Naive B cell (primary cell): ENCODE measurements at regions not wholly inside any gene's neighbourhood (a gene's known extent, or its start where the extent isn't known, plus 50 kb on each side); places are given as distances from the start of the nearest gene placed in this dataset.

Experiments used
- ATAC-seq, 2 donors: fragments of 150-1000 bp; cut with Tn5 transposase; 2 replicates each; pipeline ENCODE4 v1.10.0; 2021; ENCODE audit warnings: low read depth in 2 of 2, mild to moderate bottlenecking in 2 of 2, moderate library complexity in 2 of 2
- DNase-seq: peaks from one replicate; pipeline ENCODE4 v3.0.0; 2022
- H3K27ac Mint-ChIP-seq, 6 donors: one replicate each; pipeline ENCODE4 v1.8.0; 2020 to 2022; ENCODE audit warnings: mild to moderate bottlenecking in 6 of 6, mixed read lengths in 6 of 6, moderate library complexity in 5 of 6, inconsistent platforms in 2 of 6
- H3K27me3 Mint-ChIP-seq, 3 donors: one replicate each; pipeline ENCODE4 v1.8.0; 2021 to 2022; ENCODE audit warnings: mixed read lengths in 3 of 3, mild to moderate bottlenecking in 1 of 3
- H3K36me3 Mint-ChIP-seq, 2 donors: one replicate each; pipeline ENCODE4 v1.8.0; 2020 to 2022; ENCODE audit warnings: mixed read lengths in 2 of 2, inconsistent platforms in 1 of 2, mild to moderate bottlenecking in 1 of 2
- H3K4me1 Mint-ChIP-seq, 3 donors: one replicate each; pipeline ENCODE4 v1.8.0; 2020 to 2022; ENCODE audit warnings: mixed read lengths in 3 of 3, inconsistent platforms in 1 of 3, mild to moderate bottlenecking in 1 of 3, moderate library complexity in 1 of 3
- H3K4me3 Mint-ChIP-seq, 8 donors: one replicate each; pipeline ENCODE4 v1.8.0; 2020 to 2022; ENCODE audit warnings: mild to moderate bottlenecking in 8 of 8, mixed read lengths in 8 of 8, moderate library complexity in 8 of 8, inconsistent platforms in 2 of 8
- H3K9me3 Mint-ChIP-seq, 7 donors: one replicate each; pipeline ENCODE4 v1.8.0; 2020 to 2022; ENCODE audit warnings: mixed read lengths in 7 of 7, mild to moderate bottlenecking in 5 of 7, inconsistent platforms in 2 of 7, moderate library complexity in 1 of 7

GRCh38 chr16:62549875-62550274, 513.6 kb upstream of the CDH8 start:
- H3K27ac Mint-ChIP-seq = no peak overlapping the region
- ATAC-seq = no peak
- H3K9me3 Mint-ChIP-seq = peaks cover 0 to 19% (median 6%) of the 10 kb centered on the region in 7 donors
- no peak for DNase-seq
- H3K27me3 Mint-ChIP-seq = no peaks in the 10 kb centered on the region
- H3K36me3 Mint-ChIP-seq = no peaks in the 10 kb centered on the region
- H3K4me3 Mint-ChIP-seq = no peak overlapping the region
- no peaks in the 10 kb centered on the region for H3K4me1 Mint-ChIP-seq

- Mint-ChIP-seq H3K36me3 (no peaks in the 10 kb centered on the region), H3K27ac (no peak overlapping the region), H3K9me3 (peaks cover 0 to 19% (median 6%) of the 10 kb centered on the region in 7 donors), H3K4me3 (no peak overlapping the region), H3K4me1 (no peaks in the 10 kb centered on the region), H3K27me3 (no peaks in the 10 kb centered on the region)
- DNase-seq (no peak), ATAC-seq (no peak)
Observed at GRCh38 chr16:62548095-62548494, 511.9 kb upstream of the CDH8 start.

GRCh38 chr16:62546701-62547100, 510.5 kb upstream of the CDH8 start:
- Mint-ChIP-seq H3K36me3 (no peaks in the 10 kb centered on the region), H3K27me3 (no peaks in the 10 kb centered on the region), H3K9me3 (peaks cover 0 to 18% (median 4%) of the 10 kb centered on the region in 7 donors), H3K4me3 (no peak overlapping the region), H3K4me1 (no peaks in the 10 kb centered on the region), H3K27ac (no peak overlapping the region)
- ATAC-seq = no peak
- DNase-seq = no peak

DNA sequence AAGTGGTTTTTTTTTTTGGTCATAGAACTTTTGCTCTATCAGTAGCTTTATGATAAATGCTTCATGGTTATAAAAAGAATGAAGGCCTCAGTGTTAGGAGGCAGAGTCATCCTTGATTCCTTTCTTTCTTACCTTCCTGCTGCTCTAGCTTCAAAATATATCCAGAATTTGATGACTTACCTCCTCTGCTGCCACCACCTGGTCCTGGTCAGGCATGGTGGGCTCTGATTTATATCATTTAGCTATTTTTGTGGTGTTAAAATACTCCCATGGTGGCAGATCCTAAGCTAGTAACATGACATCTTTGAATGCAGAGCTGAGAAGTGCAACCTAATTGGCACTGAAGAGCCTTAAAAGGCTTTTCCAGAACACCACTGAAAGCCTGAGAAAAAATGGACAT, 508.8 kb upstream of the CDH8 start:
- DNase-seq (no peak), ATAC-seq (no peak)
- peaks cover 0 to 14% (median 3%) of the 10 kb centered on the region in 7 donors for H3K9me3 Mint-ChIP-seq
- no peaks in the 10 kb centered on the region for H3K4me1 Mint-ChIP-seq
- H3K27me3 Mint-ChIP-seq = no peaks in the 10 kb centered on the region
- H3K27ac Mint-ChIP-seq = no peak overlapping the region
- no peaks in the 10 kb centered on the region for H3K36me3 Mint-ChIP-seq
- H3K4me3 Mint-ChIP-seq = no peak overlapping the region

GRCh38 chr16:62543516-62543915, 507.3 kb upstream of the CDH8 start:
- no peak overlapping the region for H3K4me3 Mint-ChIP-seq
- ATAC-seq (no peak), DNase-seq (no peak)
- no peaks in the 10 kb centered on the region for H3K27me3 Mint-ChIP-seq
- peaks cover 0 to 11% (median 3%) of the 10 kb centered on the region in 7 donors for H3K9me3 Mint-ChIP-seq
- no peak overlapping the region for H3K27ac Mint-ChIP-seq
- H3K36me3 Mint-ChIP-seq = no peaks in the 10 kb centered on the region
- no peaks in the 10 kb centered on the region for H3K4me1 Mint-ChIP-seq

DNA sequence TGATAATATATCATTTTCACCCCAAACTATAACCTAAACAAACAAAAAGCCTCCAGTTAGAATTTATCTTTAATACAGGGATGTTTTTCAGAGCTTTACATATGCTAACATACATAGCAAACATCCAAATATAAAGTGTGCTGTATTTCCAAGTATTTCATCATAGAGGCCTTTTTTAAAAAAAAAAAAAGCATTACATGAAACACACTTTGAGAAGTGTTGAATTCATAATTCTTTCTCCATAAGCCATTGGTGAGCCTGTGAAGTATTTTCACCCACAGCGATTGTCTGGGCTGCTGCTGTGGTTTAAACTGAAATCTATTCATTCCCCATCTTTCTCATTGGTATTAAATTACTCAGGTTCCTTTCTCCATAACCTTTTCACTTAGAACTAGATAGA, 503.4 kb upstream of the CDH8 start:
- H3K27me3 Mint-ChIP-seq = no peaks in the 10 kb centered on the region
- no peaks in the 10 kb centered on the region for H3K36me3 Mint-ChIP-seq
- H3K27ac Mint-ChIP-seq = no peak overlapping the region
- H3K9me3 Mint-ChIP-seq = peaks cover 0 to 11% (median 7%) of the 10 kb centered on the region in 7 donors
- ATAC-seq = no peak
- no peak overlapping the region for H3K4me3 Mint-ChIP-seq
- no peak for DNase-seq
- H3K4me1 Mint-ChIP-seq = no peaks in the 10 kb centered on the region

GRCh38 chr16:62530426-62530825, 494.2 kb upstream of the CDH8 start:
- no peaks in the 10 kb centered on the region for H3K4me1 Mint-ChIP-seq
- ATAC-seq = no peak
- no peak overlapping the region for H3K27ac Mint-ChIP-seq
- H3K4me3 Mint-ChIP-seq = no peak overlapping the region
- DNase-seq = no peak
- H3K9me3 Mint-ChIP-seq = peaks cover 0 to 8% (median 6%) of the 10 kb centered on the region in 7 donors
- no peaks in the 10 kb centered on the region for H3K36me3 Mint-ChIP-seq
- H3K27me3 Mint-ChIP-seq = no peaks in the 10 kb centered on the region

- no peaks in the 10 kb centered on the region for H3K27me3 Mint-ChIP-seq
- ATAC-seq (no peak), DNase-seq (no peak)
- H3K36me3 Mint-ChIP-seq = no peaks in the 10 kb centered on the region
- H3K9me3 Mint-ChIP-seq = peaks cover 2 to 16% (median 7%) of the 10 kb centered on the region in 7 donors
- no peak overlapping the region for H3K27ac Mint-ChIP-seq
- H3K4me3 Mint-ChIP-seq = no peak overlapping the region
- H3K4me1 Mint-ChIP-seq = no peaks in the 10 kb centered on the region
Observed at GRCh38 chr16:62516001-62516400, 479.8 kb upstream of the CDH8 start.

GRCh38 chr16:62503073-62503472, 466.8 kb upstream of the CDH8 start:
- H3K27me3 Mint-ChIP-seq = no peaks in the 10 kb centered on the region
- peaks cover 0 to 16% (median 8%) of the 10 kb centered on the region in 7 donors for H3K9me3 Mint-ChIP-seq
- no peaks in the 10 kb centered on the region for H3K36me3 Mint-ChIP-seq
- no peak overlapping the region for H3K4me3 Mint-ChIP-seq
- no peak for ATAC-seq
- H3K4me1 Mint-ChIP-seq = no peaks in the 10 kb centered on the region
- H3K27ac Mint-ChIP-seq = no peak overlapping the region
- no peak for DNase-seq

GRCh38 chr16:62478903-62479458, 442.7 kb upstream of the CDH8 start:
- Mint-ChIP-seq H3K36me3 (no peaks in the 10 kb centered on the region), H3K4me1 (no peaks in the 10 kb centered on the region), H3K27me3 (no peaks in the 10 kb centered on the region), H3K9me3 (peaks cover 3 to 10% (median 6%) of the 10 kb centered on the region in 7 donors), H3K27ac (no peak overlapping the region), H3K4me3 (no peak overlapping the region)
- no peak for ATAC-seq
- no peak for DNase-seq

- DNase-seq (no peak), ATAC-seq (no peak)
- Mint-ChIP-seq H3K9me3 (peaks cover 4 to 15% (median 8%) of the 10 kb centered on the region in 7 donors), H3K27me3 (no peaks in the 10 kb centered on the region), H3K27ac (no peak overlapping the region), H3K4me3 (no peak overlapping the region), H3K36me3 (no peaks in the 10 kb centered on the region), H3K4me1 (no peaks in the 10 kb centered on the region)
Observed at GRCh38 chr16:62477796-62478195, 441.6 kb upstream of the CDH8 start.

- Mint-ChIP-seq H3K36me3 (no peaks in the 10 kb centered on the region), H3K27ac (no peak overlapping the region), H3K4me3 (no peak overlapping the region), H3K27me3 (no peaks in the 10 kb centered on the region), H3K4me1 (no peaks in the 10 kb centered on the region), H3K9me3 (peaks cover 10 to 27% (median 17%) of the 10 kb centered on the region in 7 donors)
- ATAC-seq = no peak
- no peak for DNase-seq
Observed at GRCh38 chr16:62475573-62475972, 439.3 kb upstream of the CDH8 start.

DNA sequence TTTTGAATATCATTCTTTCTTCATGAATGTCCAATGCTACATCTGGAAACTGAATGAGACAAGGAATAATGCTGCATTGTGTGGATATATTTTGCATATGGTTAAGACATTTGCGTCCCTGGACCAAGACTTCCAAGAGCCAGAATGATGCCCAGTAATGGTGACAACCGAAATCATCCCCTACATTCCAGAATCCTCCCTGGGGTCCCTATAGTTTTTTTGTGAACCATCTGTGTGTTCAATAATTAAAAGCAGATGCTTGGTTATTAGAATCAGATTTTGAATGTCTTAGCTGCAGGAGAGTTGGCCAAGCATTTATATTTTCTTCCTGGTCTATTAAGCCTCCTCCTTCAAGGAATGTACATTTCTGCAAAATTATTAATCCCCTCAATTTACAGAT, 426.7 kb upstream of the CDH8 start:
- peaks cover 0 to 24% (median 9%) of the 10 kb centered on the region in 7 donors for H3K9me3 Mint-ChIP-seq
- no peak overlapping the region for H3K27ac Mint-ChIP-seq
- H3K4me1 Mint-ChIP-seq = no peaks in the 10 kb centered on the region

DNA sequence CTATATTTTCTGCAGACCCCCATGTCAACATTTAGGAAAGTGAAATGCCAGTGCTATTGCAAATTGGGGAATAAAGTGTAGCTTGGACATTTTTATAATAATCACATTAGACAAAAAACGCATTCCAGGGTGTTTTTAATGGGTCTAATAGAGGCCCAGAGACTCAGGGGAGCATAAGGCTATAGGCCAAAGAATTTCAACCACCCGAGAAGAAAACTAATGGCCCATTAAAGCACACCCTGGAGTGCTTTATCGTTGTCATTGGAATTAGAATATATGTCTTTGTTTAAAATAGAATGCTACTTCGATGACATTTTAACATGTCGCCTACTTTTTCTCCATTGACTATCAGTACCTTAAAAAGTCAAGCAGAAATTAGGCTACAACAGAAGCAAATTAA, 414.1 kb upstream of the CDH8 start:
- Mint-ChIP-seq H3K4me1 (no peaks in the 10 kb centered on the region), H3K9me3 (peaks cover 3 to 19% (median 9%) of the 10 kb centered on the region in 7 donors), H3K27me3 (no peaks in the 10 kb centered on the region), H3K4me3 (no peak overlapping the region), H3K27ac (no peak overlapping the region), H3K36me3 (no peaks in the 10 kb centered on the region)
- DNase-seq (no peak), ATAC-seq (no peak)

More for the DNA sequence above, 426.7 kb upstream of the CDH8 start:
- no peak for ATAC-seq
- H3K4me3 Mint-ChIP-seq = no peak overlapping the region
- H3K27me3 Mint-ChIP-seq = no peaks in the 10 kb centered on the region
- no peaks in the 10 kb centered on the region for H3K36me3 Mint-ChIP-seq
- no peak for DNase-seq

- Mint-ChIP-seq H3K27ac (no peak overlapping the region), H3K9me3 (peaks cover 9 to 36% (median 11%) of the 10 kb centered on the region in 7 donors), H3K4me1 (no peaks in the 10 kb centered on the region), H3K36me3 (no peaks in the 10 kb centered on the region), H3K27me3 (no peaks in the 10 kb centered on the region), H3K4me3 (no peak overlapping the region)
- DNase-seq (no peak), ATAC-seq (no peak)
Observed at GRCh38 chr16:62445909-62446308, 409.7 kb upstream of the CDH8 start.
